Endothelial cell of umbilical vein (primary cell): ENCODE measurements at regions not wholly inside any gene's neighbourhood (a gene's known extent, or its start where the extent isn't known, plus 50 kb on each side); places are given as distances from the start of the nearest gene placed in this dataset.

Experiments used
- CTCF ChIP-seq, 2 donors: IDR thresholded peaks; 1 replicate in 1 of 2; 2 replicates in 1 of 2; pipeline ENCODE4 v1.5.1; 2011; ENCODE audit warnings: low read length in 2 of 2, mild to moderate bottlenecking in 2 of 2, moderate library complexity in 2 of 2, control low read depth in 1 of 2, inconsistent platforms in 1 of 2, low read depth in 1 of 2; ENCODE audit not compliant: insufficient read depth in 1 of 2; ENCODE audit errors: extremely low read depth in 1 of 2
- EZH2 ChIP-seq: IDR thresholded peaks from 2 replicates; pipeline ENCODE4 v1.6.1; 2012; ENCODE audit warnings: borderline replicate concordance, low read depth, mild to moderate bottlenecking, moderate library complexity, low read length, inconsistent platforms; ENCODE audit not compliant: severe bottlenecking
- FOS ChIP-seq: IDR thresholded peaks from 2 replicates; pipeline ENCODE4 v1.6.1; 2011; ENCODE audit warnings: mild to moderate bottlenecking, low read length, moderate library complexity, borderline replicate concordance; ENCODE audit not compliant: insufficient read depth

- TF ChIP-seq FOS (no peak), CTCF (IDR thresholded peaks at IDR 0.05; ENCODE audit: extremely low read depth in 1 of 2, insufficient read depth in 1 of 2, low read depth in 1 of 2, low read length in 2 of 2) (no peak), EZH2 (no peak)
These were observed 157.7 kb downstream of the FAT3 start for GRCh38 chr11:92382311-92382710.
